ENCODE measurements at regions not wholly inside any gene's neighbourhood (a gene's known extent, or its start where the extent isn't known, plus 50 kb on each side); places are given as distances from the start of the nearest gene placed in this dataset.

DNA sequence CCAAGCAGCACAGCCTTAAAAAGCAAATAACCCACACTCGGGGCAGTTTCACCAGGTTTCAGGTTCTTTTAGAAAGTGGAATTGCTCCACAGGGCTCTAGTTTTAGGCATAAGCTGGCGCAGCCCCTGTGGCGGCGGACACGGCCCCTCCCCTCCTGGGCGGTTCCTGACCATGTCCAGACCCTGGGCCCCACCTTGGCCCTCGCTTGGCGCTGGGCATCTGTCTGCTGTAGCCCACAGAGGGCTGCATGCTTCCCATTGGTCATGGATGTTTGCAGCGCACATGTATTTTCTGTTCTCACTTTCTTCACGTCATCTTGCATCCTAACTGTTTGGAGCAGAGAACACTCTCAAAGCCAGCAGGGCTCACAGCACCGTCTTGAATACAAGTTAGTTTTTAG is 244.3 kb downstream of the BRD1 start:
- DNase-seq, result no peak

DNA sequence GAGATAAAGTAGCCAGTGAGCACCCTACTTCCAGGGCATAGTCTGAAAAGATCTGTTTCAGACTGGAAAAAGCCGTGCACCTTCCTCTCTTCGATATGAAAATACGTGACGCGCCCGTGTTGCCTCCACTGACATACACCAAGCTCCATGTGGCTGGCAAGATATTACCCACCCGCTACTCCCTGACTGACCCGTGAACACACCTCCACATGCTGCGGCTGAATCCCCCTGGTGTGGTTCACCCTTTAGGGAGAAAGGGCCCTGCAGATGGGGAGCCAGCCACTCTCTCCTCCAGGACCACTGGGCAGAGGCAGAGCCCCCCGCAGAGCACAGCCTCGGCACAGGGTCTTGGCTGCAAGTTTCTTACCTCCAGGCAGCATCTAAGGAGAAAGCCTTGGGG is 245.0 kb downstream of the BRD1 start:
- DNase-seq, result no peak

GRCh38 chr22:49582181-49582580 is 245.5 kb downstream of the BRD1 start:
- no peak for DNase-seq

- DNase-seq, result no peak
These were observed 247.6 kb downstream of the BRD1 start for GRCh38 chr22:49580024-49580423.

GRCh38 chr22:49577168-49578060 is 250.3 kb downstream of the BRD1 start:
- DNase-seq, result no peak

DNA sequence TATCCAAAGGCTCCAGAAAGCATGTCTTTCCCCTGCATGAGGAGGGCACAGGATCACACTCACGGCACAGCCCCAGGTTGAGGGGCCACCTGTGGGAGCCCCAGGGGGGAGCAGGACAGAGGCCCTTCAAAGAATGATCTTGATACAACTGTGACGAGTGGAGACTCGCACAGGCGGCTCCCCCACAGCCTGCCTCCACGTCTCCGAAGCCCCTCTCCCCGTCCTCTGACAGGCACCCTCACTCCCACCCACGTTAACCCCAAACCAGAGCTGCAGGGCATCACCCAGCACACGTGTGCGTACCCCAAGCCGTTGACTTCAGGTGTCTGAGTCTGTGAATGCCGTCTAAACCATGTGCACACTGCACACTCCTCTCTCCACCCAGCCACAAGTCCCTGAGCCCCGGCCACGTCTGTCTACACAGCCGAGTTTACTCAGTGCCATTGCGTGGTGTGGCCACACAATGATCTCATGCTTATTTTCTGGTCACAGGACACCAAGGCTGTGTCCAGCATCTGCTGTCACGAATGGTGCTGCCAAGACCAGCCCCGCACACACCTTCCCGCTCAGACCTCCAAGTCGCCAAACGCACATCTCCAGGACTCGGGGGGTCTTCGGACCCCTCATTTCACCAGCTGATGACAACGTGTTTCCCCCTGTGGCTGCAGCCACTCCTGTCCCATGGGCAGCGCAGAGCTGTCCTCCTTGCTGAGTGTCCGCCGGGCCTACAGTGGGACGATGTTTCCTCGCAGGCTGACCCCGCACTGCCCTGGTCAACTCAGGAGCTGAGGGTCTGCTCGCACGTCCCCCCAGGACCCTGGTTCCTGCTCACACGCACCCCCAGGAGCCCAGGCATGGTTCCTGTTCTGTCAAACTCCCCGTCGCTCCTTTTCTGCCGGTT is 251.2 kb downstream of the BRD1 start:
- no peak for DNase-seq

GRCh38 chr22:49575703-49576081 is 252.0 kb downstream of the BRD1 start:
- no peak for DNase-seq

DNA sequence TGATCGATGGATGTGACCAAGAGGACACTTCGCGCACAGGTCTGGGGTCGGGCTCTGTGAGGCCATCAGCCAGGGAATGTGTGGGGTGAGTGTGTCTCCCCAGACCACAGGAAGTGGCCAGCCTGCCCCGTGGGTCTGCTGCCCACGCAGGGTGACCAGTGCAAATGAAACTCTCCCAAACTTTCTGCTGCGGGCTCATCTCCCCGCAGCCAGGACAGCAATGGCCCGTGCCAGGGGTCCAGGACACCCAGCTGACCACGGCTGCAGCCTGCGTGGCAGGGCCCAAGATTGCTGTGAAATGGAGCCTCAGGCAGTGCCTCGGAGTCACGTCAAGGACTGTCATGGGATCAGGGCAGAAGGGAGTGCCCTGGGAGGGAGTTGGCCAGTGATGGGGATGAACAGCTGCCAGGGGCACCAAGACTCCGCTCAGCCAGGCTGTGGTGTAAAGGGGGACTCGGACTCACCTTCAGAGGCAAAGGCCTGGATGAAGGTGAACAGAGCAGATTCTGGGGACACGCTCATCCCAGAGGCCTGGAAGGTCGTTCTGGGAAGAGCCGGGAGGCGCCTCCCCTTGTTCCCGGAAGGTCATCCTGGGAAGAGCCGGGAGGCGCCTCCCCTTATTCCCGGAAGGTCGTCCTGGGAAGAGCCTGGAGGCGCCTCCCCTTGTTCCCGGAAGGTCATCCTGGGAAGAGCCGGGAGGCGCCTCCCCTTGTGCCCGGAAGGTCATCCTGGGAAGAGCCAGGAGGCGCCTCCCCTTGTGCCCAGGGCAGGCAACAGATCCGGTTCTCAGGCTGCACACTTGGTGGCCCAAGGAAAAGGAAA is 252.6 kb downstream of the BRD1 start:
- DNase-seq, result no peak

- DNase-seq, result no peak
These were observed 253.3 kb downstream of the BRD1 start for GRCh38 chr22:49574205-49574880.

DNA sequence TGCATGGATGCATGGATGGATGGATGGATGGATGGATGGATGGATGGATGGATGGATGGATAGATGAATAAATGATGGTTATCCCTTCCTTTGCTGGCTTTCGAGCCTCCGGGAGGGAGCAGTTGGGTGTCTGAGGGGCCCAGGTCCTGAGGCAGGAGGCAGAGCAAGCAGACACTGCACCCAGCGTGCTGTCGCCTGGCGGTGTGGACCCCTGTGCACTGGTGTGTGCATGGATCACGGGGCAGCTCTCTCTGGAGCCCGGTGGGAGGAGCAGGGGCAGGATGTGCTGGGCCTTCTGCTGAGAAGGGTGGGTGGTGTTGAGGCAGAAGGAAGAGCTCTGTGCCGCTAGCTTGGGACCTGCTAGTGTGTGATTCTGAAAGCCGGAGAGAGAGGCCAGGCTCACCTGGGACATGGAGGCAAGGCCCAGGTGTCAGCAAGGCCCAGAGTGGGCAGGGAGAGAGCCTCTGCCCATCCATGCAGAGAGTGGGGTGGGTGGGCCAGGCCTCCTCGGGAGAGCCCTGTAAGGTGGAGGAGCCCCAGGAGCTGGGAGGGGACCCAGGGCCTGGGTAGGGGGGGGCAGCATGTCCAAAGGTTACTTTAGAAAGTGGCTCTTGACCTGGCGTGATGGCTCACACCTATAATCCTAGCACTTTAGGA is 254.4 kb downstream of the BRD1 start:
- no peak for DNase-seq

DNA sequence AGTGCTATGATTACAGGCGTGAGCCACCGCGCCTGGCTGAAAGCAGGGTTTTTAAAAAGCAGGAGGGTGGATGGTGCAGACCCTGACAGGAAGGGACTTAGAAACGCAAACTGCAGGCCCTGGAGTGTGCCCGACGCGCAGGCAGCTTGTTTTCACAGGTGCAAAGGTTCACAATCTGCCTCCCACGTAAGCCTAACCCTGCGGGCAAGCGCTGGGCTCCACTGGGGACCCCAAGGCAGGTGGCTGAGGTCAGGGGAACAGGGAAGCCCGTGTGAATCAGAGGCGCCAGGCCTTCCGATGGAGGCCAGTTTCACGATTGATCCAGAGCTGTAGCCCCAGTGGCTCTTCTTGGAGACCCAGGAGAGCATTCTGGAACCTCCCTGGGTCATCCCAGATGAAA is 256.3 kb downstream of the BRD1 start:
- DNase-seq, result no peak

DNA sequence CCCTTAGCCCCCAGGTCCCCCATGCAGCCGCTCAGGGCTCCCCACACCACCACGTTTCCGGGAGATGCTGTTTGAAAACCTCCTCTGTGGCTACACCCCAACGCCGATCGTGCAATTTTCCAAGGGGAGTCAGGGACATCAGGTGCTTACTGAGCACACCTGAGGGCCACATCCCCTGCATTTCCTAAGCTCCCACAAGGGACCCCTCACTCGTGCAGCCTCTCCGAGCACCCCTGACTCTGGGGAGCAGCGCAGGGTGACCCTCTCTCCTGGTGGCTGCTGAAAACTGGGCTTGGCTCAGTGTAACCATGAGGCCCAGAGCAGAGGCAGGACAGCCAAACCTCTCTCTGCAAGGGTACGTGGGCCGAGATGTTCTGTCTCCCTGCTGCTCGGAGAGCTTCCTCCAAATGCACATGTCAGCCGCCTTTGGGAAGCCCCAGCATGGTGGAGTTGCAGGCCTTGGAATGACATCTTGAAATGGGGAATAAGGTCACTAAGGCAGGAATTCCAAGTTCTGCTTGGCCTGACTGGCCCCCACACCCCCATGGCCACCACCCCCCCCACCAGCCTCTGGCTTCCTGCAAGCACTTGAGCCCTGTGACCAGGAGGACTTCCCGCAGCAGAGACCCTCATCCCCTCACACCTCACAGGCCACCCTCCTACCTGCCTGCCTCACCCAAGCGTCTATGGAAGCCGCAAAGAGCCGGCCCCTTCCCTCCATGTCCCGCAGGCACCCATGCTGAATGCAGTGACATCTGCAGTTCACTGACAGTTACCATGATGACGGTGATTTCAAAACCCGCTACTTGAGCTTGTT is 257.4 kb downstream of the BRD1 start:
- no peak for DNase-seq

GRCh38 chr22:49569286-49570031 is 258.2 kb downstream of the BRD1 start:
- no peak for DNase-seq

DNA sequence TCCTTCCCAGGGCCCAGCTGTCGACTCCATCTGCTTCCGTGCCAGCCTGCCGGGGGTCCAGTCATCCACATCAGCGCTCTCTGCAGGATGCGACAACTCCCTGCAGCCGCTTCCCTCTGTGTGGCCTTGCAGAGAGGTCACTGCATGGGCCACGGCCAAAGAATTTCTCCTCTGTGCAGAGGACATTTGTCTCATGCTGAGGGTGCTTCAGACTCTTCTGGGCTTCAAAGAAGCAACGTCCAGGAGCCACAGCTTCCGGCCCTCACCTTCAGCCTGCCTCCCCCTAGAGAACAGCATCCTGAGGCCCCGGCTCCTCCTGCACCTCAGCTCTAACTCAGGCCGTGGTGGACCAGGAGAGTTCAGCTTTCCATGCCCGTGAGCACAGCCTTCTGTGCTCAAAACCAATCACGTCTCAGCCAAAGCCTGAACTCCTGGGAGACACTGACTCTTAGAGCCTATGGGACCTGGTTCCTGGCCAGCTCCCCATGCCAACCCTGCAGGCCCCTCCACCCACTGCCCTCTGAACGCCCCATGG is 258.9 kb downstream of the BRD1 start:
- DNase-seq, result no peak

DNA sequence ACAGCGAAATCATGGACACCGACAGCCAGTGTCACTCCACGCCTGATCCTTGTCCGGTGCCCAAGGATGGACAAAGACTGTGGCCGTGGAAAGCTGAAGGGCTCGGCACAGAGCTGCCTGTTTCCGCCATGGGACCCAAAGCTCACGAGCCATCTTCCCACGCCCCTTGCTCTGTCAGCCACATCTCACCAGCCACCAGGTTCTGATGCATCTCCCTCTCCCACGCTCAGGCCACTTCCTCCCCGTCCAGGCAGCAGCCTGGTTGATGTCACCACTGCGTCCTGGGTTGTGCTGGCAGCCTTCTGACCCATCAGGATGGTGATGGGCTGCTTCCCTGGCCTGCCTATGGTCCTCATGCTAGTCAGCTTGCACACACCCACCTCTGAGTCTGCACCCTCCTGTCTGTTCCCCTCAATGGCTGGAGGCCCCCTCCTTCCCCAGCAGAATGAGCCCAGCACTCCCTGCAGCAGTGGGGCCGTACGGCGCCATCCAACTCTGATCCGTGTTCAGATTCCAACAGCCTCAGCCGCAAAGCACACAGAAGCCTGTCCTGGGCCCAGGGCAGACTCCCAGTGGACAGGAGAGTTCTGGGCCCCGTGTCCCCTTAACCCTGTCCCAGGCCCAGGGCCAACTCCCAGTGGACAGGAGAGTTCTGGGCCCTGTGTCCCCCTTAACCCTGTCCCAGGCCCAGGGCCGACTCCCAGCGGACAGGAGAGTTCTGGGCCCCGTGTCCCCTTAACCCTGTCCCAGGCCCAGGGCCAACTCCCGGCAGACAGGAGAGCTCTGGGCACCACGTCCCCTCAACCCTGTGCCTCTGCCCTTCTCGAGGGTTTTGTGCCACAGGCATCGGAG is 259.5 kb downstream of the BRD1 start:
- no peak for DNase-seq

GRCh38 chr22:49566693-49567092 is 261.0 kb downstream of the BRD1 start:
- no peak for DNase-seq

GRCh38 chr22:49566141-49566541 is 261.5 kb downstream of the BRD1 start:
- no peak for DNase-seq

DNA sequence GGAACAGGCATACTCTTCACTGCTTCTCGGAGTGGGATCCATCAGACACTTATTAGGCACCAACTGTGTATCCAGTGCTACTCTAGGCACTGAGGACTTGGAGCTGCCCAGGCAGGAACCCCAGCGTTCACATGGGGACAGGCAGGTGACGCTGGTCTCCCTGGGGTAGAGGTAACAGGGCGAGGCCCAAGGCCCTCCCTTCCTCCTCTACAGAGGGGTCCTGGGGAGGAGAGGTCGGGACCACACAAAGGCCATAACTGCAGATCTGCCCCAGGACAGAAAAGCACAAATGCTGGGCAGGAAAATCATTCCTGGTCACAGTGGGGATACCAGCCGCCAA is 262.2 kb downstream of the BRD1 start:
- DNase-seq, result no peak
